OCI-M1 (cell line): ENCODE measurements at regions not wholly inside any gene's neighbourhood (a gene's known extent, or its start where the extent isn't known, plus 50 kb on each side); places are given as distances from the start of the nearest gene placed in this dataset.
"Not testable (repeated sequence)": the region's sequence is repeated elsewhere in the genome, so short reads cannot be mapped to it uniquely, and the experiment has no call there.

Experiments used
- DNase-seq: peaks from one replicate; lab custom pipeline; 2025; lab: John Stamatoyannopoulos, UW

GRCh38 chr9:42325561-42325960 lies 142.1 kb downstream of the SPATA31A6 start:
- DNase-seq: not testable (repeated sequence)

GRCh38 chr9:42326482-42326881 lies 143.0 kb downstream of the SPATA31A6 start:
- DNase-seq: not testable (repeated sequence)

- DNase-seq: not testable (repeated sequence)
Measured at GRCh38 chr9:42335342-42335741, 151.9 kb downstream of the SPATA31A6 start.

DNA sequence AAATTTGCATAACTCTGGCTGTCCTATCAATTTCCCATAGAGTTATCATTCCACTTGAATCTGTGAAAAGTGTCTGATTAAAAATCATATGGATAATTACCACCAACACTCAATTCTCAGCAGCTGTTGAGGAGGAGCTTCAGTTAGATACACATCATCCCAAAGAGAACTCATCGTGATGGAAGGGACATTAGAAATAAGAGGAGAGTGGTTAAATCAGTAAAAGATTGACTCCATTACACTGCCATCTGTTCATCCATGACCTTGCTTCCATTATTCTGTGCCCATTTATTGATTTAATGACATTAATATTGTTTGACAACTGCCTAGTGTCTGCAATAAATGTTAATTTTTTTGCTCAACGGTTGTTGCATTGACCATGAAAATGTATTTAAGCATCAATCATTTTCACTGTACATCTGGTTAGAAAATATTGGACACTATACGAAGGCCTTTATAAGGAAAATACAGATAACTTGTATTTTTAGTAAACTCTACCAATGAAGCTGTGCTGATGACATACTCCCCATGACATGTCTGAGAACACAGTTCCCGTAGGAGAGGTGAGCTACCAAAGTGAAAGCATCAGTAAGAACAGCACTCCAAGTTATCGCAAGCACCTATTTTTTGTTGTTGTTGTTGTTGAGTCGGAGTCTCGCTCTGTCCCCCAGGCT lies 152.7 kb downstream of the SPATA31A6 start:
- DNase-seq: not testable (repeated sequence)

- DNase-seq: not testable (repeated sequence)
Measured at GRCh38 chr9:42338275-42338674, 154.8 kb downstream of the SPATA31A6 start.

DNA sequence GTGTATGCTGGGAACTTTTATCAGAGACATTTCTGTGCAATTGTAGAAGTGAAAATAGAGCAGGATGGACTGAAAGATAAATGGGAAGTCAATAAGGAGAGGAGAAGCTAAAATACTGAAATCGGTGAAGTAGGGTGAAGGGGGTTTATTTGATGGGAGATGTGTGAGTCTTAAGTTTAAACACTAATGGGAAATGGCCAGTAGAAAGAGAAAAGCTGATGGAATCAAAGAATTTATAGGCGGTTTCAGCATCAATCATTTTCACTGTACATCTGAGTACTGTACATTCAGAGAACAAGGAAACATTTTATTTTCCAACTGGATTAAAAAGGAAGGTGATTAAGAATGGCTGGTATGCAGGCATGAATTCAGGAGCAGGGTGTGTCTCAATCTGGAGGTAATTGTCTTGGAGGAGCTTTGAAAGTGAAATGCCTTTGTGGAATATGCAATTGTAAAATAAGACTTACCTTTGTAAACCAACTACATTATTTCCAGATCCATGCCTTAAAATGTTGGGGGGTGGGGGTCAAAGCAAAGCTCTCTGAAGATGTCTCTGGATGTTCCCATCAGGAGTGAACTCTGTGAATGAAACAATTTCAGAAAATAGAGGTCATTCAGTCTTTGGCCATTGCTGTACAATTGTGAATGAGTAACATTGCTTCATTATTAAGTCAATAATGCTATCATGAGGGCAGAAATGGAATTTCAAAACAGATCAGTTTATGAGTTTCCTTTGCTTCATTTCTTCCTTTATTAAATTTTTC lies 156.4 kb downstream of the SPATA31A6 start:
- not testable (repeated sequence) for DNase-seq

DNA sequence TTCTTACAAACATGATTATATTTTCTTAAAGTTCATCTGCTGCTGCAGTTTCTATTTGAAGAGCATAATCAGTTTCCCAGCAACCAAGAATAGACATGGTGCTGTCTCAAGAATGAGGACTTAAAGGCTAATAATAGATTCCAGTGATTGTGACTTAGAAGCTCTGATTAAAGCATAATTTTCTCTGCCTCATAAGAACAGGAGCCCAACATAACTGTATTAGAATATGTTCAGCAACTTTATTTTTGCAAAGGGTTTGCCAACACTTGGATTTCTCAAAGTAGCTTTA lies 156.9 kb downstream of the SPATA31A6 start:
- not testable (repeated sequence) for DNase-seq

GRCh38 chr9:42341860-42342259 lies 158.4 kb downstream of the SPATA31A6 start:
- not testable (repeated sequence) for DNase-seq

DNA sequence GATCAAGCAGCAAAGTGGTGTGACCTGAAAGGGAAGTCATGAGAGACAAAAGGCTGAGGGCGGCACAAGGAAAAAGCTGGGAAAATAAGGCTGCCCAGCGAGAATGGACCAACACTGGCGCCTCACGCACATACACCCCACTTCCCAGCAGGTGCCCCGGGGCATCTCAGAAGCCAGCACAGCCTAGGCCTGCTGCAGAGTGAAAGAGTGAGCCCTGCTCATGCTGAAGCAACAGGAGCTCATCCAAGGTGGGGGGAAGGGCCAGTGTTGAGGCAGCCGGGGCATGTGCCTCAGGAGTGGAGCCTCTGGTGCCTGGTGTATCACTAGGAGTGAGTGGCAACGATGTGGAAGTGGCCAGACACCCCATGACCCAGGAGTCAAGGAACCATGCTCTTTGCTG lies 158.8 kb downstream of the SPATA31A6 start:
- DNase-seq: not testable (repeated sequence)

DNA sequence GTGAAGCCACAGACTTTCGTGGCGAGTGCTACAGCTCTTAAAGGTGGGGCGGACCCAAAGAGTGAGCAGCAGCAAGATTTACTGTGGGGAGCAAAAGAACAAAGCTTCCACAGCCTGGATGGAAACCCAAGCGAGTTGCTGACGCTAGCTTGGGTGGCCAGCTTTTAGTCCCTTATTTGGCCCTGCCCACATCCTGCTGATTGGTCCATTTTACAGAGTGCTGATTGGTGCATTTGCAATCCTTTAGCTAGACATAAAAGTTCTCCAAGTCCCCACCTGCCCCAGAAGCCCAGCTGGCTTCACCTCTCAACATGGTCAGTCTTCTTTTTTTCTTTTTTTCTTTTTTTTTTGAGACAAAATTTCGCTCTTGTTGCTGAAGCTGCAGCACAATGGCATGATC lies 161.0 kb downstream of the SPATA31A6 start:
- not testable (repeated sequence) for DNase-seq

DNA sequence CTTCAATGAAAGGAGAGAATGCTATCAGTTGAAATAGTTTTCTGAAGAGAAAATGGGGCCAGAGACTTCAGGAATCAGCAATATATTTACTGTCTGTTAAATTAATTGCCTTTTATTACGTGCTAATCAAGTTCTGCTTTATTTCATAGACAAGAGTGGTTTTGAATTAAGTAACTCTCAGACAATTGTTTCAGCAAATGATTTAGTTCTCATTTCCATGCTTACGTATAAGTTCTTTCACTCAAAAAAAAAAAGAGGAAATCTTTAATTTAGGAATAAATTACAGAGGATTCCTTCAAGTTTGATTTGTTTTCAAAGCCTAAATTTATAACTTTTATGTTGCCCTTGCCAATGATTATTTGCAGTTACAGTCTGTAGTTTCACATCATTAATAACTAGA lies 163.5 kb downstream of the SPATA31A6 start:
- not testable (repeated sequence) for DNase-seq

DNA sequence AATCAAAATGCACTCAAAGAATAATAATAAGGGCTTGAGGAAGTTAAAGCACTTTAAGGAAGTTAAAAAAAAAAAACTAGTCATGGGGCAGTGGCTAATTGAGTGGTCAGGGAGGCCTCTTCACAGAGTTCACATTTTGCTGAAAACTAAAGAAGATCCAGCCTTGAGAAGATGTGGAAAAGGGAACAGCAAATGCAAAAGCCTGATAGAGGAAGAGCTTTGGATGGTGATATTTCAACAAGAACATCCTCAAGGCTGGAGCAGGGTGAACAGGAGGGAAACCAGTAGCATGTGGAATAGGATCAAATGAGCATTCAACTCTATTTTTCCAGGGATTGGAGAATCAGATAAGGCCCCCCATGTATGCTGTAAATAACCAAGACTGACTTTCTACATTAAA lies 165.7 kb downstream of the SPATA31A6 start:
- DNase-seq: not testable (repeated sequence)

GRCh38 chr9:42350412-42350811 lies 167.0 kb downstream of the SPATA31A6 start:
- not testable (repeated sequence) for DNase-seq

DNA sequence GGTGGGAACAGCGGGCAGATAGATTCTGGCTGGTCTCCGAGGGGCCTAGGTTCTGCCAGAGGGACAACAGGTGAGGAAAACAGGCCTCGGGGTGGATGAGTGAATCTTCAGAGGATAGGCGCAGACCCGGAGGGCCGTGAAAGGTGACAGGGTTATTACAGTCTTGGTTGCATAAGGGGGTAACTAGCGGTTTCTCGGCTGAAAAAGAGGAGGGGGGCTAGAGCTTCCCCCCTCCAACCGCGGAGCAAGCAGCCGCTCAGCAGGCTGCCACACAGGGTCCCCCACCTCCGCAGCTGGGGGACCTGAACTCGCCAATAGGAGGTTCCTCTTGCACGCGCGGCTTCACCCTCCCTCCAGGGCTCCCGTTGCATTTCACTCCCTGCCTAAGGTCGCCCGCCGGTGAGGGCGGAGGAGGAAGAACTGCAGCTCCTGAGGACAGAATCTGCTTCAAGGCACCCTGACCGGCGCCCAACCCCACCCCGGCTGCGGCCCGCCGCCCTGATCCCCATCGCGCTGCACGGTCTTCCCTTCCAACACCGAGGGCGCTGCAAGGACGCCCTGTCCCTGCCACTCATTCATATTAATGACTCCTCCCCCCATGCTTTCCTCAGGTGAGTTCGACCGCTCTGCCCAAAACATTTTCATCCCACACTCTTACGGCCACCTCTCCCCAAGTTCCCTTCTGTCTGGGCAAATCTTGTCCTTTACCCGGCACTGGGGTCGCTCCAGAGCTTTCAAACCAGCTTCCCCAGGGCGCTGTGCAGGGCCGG lies 174.3 kb downstream of the SPATA31A6 start:
- not testable (repeated sequence) for DNase-seq

GRCh38 chr9:42358626-42359247 lies 175.3 kb downstream of the SPATA31A6 start:
- not testable (repeated sequence) for DNase-seq

DNA sequence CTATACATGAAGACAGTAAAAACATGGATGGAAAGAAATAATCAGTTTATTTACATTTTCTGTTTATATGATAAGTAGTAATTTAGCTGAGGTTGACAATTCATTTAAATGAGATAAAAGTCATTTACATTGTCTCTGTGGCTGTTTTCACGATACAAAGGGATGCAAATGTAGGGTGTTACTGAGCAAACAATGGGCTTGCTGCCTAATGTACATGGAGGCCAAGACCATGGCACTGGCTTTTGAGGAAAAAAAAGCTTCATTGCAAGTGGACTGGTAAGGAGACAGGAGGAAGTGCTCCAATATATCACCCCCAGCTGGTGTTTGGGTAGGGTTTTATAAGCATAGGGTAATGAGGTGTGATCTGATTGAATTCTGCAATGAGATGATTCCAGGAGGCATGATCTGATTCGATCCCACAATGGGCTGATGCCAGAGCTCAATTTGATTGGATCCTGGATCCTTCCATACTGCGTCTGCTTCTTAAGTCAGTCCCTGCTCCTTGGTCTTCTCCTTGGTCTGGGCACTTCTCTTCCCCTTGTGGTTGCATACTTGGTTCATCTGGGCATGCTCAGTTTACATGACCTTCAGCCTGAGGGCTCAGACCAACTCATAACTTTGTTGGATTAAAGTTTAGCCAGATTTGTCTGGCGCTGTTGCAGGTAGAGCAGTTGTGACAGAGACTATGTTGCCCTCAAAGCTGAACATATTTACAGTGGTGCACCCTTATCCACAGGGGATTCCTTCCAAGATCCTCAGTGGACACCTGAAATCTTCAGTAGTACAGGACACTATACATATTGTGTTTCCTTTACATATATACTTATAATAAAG lies 181.2 kb downstream of the SPATA31A6 start:
- DNase-seq: not testable (repeated sequence)

- DNase-seq: not testable (repeated sequence)
Measured at GRCh38 chr9:42365244-42365945, 181.9 kb downstream of the SPATA31A6 start.

GRCh38 chr9:42368279-42368881 lies 184.9 kb downstream of the SPATA31A6 start:
- not testable (repeated sequence) for DNase-seq

DNA sequence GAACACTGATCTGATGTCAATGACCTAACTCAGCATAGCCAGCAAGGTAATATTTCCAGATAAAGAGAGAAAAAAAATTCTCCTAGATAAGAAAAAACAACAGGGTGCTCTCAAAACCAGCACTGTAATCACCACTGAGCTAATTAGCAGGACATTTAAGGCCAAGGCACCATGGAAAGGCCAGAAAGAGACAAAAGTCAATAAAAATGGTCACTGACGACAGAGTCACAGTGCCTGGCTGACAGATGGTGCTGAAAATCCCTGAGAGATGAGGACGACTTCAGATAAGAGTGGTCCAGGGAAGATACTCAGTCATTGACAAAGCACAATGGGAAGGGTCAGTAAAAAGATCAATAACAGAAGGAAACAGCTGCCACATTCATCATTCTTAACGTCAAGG lies 186.7 kb downstream of the SPATA31A6 start:
- DNase-seq: not testable (repeated sequence)

DNA sequence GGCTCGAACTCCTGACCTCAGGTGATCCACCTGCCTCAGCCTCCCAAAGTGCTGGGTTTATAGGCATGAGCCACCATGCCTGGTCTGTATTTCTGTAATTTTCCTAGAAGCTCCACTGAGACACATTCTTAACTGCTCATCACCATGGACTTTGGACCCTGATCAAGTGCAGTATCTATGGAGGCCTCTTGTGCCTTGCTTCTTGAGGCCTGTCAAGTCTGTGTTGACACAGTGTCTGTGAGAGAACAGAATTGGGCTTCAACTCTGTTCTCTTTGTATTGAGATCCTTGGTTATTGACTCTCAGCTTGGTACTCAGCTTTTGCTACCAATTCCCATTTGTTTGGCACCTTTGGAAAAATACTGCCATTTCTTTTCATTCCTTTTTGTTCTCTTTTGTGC lies 188.0 kb downstream of the SPATA31A6 start:
- DNase-seq: not testable (repeated sequence)
